Activated B cell treated with CpG ODN at 0.5 μM for 24 hours (primary cell): ENCODE measurements at regions not wholly inside any gene's neighbourhood (a gene's known extent, or its start where the extent isn't known, plus 50 kb on each side); places are given as distances from the start of the nearest gene placed in this dataset.

Experiments used
- ATAC-seq: fragments of 200-7000 bp; cut with Tn5 transposase; one replicate; pipeline ENCODE4 v1.10.0; 2021; ENCODE audit warnings: low read depth, mild to moderate bottlenecking, moderate library complexity
- CTCF ChIA-PET: fragments of 350-600 bp; sonication (Branson Sonifier 250); formaldehyde crosslinking; loops from one replicate; lab custom pipeline; 2021; ENCODE audit warnings: antibody characterized with exemption; lab: Charles Lee
- POLR2A ChIA-PET: fragments of 350-600 bp; sonication (Branson Sonifier 250); formaldehyde crosslinking; loops from one replicate; lab custom pipeline; 2021; ENCODE audit warnings: antibody characterized with exemption; lab: Charles Lee
- DNase-seq: peaks from one replicate; pipeline ENCODE4 v3.0.0; 2022
- H3K27ac Mint-ChIP-seq: one replicate; pipeline ENCODE4 v1.8.0; 2020; ENCODE audit warnings: mixed read lengths
- H3K27me3 Mint-ChIP-seq: one replicate; pipeline ENCODE4 v1.8.0; 2021; ENCODE audit warnings: mixed read lengths
- H3K36me3 Mint-ChIP-seq: one replicate; pipeline ENCODE4 v1.8.0; 2021; ENCODE audit warnings: low read depth, mixed read lengths
- H3K4me1 Mint-ChIP-seq: one replicate; pipeline ENCODE4 v1.8.0; 2021; ENCODE audit warnings: mixed read lengths
- H3K4me3 Mint-ChIP-seq: one replicate; pipeline ENCODE4 v1.8.0; 2020; ENCODE audit warnings: mild to moderate bottlenecking, mixed read lengths
- H3K9me3 Mint-ChIP-seq: one replicate; pipeline ENCODE4 v1.8.0; 2020; ENCODE audit warnings: mixed read lengths
- CTCF ChIP-seq: fragments of 200-600 bp; IDR thresholded peaks from one replicate; pipeline ENCODE4 v1.8.0; 2022; ENCODE audit warnings: antibody characterized with exemption, mild to moderate bottlenecking
- intact Hi-C: fragments of 100-400 bp; cut with micrococcal nuclease; formaldehyde crosslinking; loops from one replicate; pipeline ENCODE4 v1.15.1; 2024

GRCh38 chr3:21154911-21155310, 596.1 kb downstream of the ZNF385D start:
- Mint-ChIP-seq H3K36me3 (no peaks in the 10 kb centered on the region), H3K27me3 (no peaks in the 10 kb centered on the region), H3K4me1 (no peaks in the 10 kb centered on the region), H3K27ac (no peak overlapping the region), H3K4me3 (no peak overlapping the region), H3K9me3 (no peaks in the 10 kb centered on the region)
- TF ChIP-seq CTCF = no peak
- ChIA-PET CTCF (no interaction called here), POLR2A (no interaction called here)
- intact Hi-C loops = no loop called here
- ATAC-seq = no peak
- no peak for DNase-seq

- H3K4me1 Mint-ChIP-seq = no peaks in the 10 kb centered on the region
- DNase-seq (no peak), ATAC-seq (no peak)
- H3K4me3 Mint-ChIP-seq = no peak overlapping the region
- POLR2A ChIA-PET = no interaction called here
- no peaks in the 10 kb centered on the region for H3K9me3 Mint-ChIP-seq
- no peaks in the 10 kb centered on the region for H3K27me3 Mint-ChIP-seq
- no peak for TF ChIP-seq CTCF
- intact Hi-C loops = no loop called here
- H3K27ac Mint-ChIP-seq = no peak overlapping the region
- CTCF ChIA-PET = no interaction called here
- no peaks in the 10 kb centered on the region for H3K36me3 Mint-ChIP-seq
Observed at GRCh38 chr3:21152555-21152954, 598.5 kb downstream of the ZNF385D start.

GRCh38 chr3:21142949-21143348, 608.1 kb downstream of the ZNF385D start:
- DNase-seq (no peak), ATAC-seq (no peak)
- POLR2A ChIA-PET = no interaction called here
- H3K36me3 Mint-ChIP-seq = no peaks in the 10 kb centered on the region
- no peak overlapping the region for H3K27ac Mint-ChIP-seq
- no peak for TF ChIP-seq CTCF
- H3K4me1 Mint-ChIP-seq = no peaks in the 10 kb centered on the region
- CTCF ChIA-PET = no interaction called here
- intact Hi-C loops = no loop called here
- H3K27me3 Mint-ChIP-seq = no peaks in the 10 kb centered on the region
- H3K9me3 Mint-ChIP-seq = peaks cover 8% of the 10 kb centered on the region
- H3K4me3 Mint-ChIP-seq = no peak overlapping the region

- H3K4me3 Mint-ChIP-seq = no peak overlapping the region
- no peaks in the 10 kb centered on the region for H3K36me3 Mint-ChIP-seq
- no peak overlapping the region for H3K27ac Mint-ChIP-seq
- POLR2A ChIA-PET = no interaction called here
- intact Hi-C loops = no loop called here
- TF ChIP-seq CTCF = no peak
- H3K27me3 Mint-ChIP-seq = no peaks in the 10 kb centered on the region
- H3K9me3 Mint-ChIP-seq = peaks cover 8% of the 10 kb centered on the region
- ATAC-seq (no peak), DNase-seq (no peak)
- no peaks in the 10 kb centered on the region for H3K4me1 Mint-ChIP-seq
- CTCF ChIA-PET = no interaction called here
Observed at GRCh38 chr3:21142031-21142430, 609.0 kb downstream of the ZNF385D start.

GRCh38 chr3:21140785-21141184, 610.2 kb downstream of the ZNF385D start:
- H3K4me1 Mint-ChIP-seq = no peaks in the 10 kb centered on the region
- ATAC-seq (no peak), DNase-seq (no peak)
- H3K4me3 Mint-ChIP-seq = no peak overlapping the region
- no peaks in the 10 kb centered on the region for H3K36me3 Mint-ChIP-seq
- CTCF ChIA-PET = no interaction called here
- no peak overlapping the region for H3K27ac Mint-ChIP-seq
- H3K27me3 Mint-ChIP-seq = no peaks in the 10 kb centered on the region
- H3K9me3 Mint-ChIP-seq = peaks cover 8% of the 10 kb centered on the region
- no peak for TF ChIP-seq CTCF
- intact Hi-C loops = no loop called here
- POLR2A ChIA-PET = no interaction called here
